Liver (tissue), 8 donors: ENCODE measurements at regions not wholly inside any gene's neighbourhood (a gene's known extent, or its start where the extent isn't known, plus 50 kb on each side); places are given as distances from the start of the nearest gene placed in this dataset.

Experiments
- DNase-seq: peaks from one replicate; pipeline ENCODE4 v3.0.0-alpha.2; 2017; ENCODE audit warnings: low spot score
- H3K27ac ChIP-seq, 2 donors: one replicate each; pipeline ENCODE4 v1.7.0; 2013; ENCODE audit warnings: inconsistent platforms in 2 of 2, low read length in 2 of 2, control low read depth in 1 of 2, low read depth in 1 of 2, mild to moderate bottlenecking in 1 of 2
- H3K27me3 ChIP-seq, 4 donors: one replicate each; pipeline versions ENCODE4 v1.6.1 to v1.7.0; 2013; ENCODE audit warnings: low read length in 3 of 4, inconsistent platforms in 1 of 4, mild to moderate bottlenecking in 1 of 4, moderate library complexity in 1 of 4; ENCODE audit not compliant: control insufficient read depth in 4 of 4, insufficient read depth in 4 of 4
- H3K36me3 ChIP-seq, 4 donors: one replicate each; pipeline versions ENCODE4 v1.6.1 to v1.7.0; 2013; ENCODE audit warnings: low read length in 3 of 4, mild to moderate bottlenecking in 3 of 4, low read depth in 1 of 4, moderate library complexity in 1 of 4; ENCODE audit not compliant: control insufficient read depth in 4 of 4, insufficient read depth in 3 of 4
- H3K4me1 ChIP-seq, 4 donors: one replicate each; pipeline versions ENCODE4 v1.6.1 to v1.7.0; 2013; ENCODE audit warnings: low read length in 3 of 4, mild to moderate bottlenecking in 3 of 4, moderate library complexity in 1 of 4; ENCODE audit not compliant: control insufficient read depth in 4 of 4, insufficient read depth in 4 of 4
- H3K4me3 ChIP-seq, 3 donors: one replicate each; pipeline versions ENCODE4 v1.6.1 to v1.7.0; 2013; ENCODE audit warnings: low read length in 3 of 3, control low read depth in 1 of 3, low read depth in 1 of 3, mild to moderate bottlenecking in 1 of 3
- H3K9ac ChIP-seq, 2 donors: one replicate each; pipeline ENCODE4 v1.7.0; 2013; ENCODE audit warnings: low read length in 2 of 2, mild to moderate bottlenecking in 2 of 2, moderate library complexity in 2 of 2, control low read depth in 1 of 2, low read depth in 1 of 2
- H3K9me3 ChIP-seq, 4 donors: one replicate each; pipeline versions ENCODE4 v1.6.1 to v1.7.0; 2013; ENCODE audit warnings: low read length in 3 of 4; ENCODE audit not compliant: control insufficient read depth in 4 of 4
- CTCF ChIP-seq: fragments of 150-350 bp; IDR thresholded peaks from 2 replicates; pipeline ENCODE4 v1.5.1; 2017; ENCODE audit warnings: improper control_type of control experiment, low read depth, low read length; ENCODE audit not compliant: missing input control
- EGR1 ChIP-seq, 2 donors: IDR thresholded peaks; 2 replicates each; pipeline ENCODE4 v1.6.1; 2016 to 2018; ENCODE audit warnings: antibody characterized with exemption in 2 of 2, low read depth in 2 of 2
- FOXA1 ChIP-seq: IDR thresholded peaks from 2 replicates; pipeline ENCODE4 v1.6.1; 2016; ENCODE audit warnings: antibody characterized with exemption
- FOXA2 ChIP-seq: IDR thresholded peaks from 2 replicates; pipeline ENCODE4 v1.6.1; 2016; ENCODE audit warnings: antibody characterized with exemption
- GABPA ChIP-seq, 2 donors: IDR thresholded peaks in 1 of 2; conservative IDR thresholded peaks in 1 of 2; 2 replicates each; pipeline ENCODE4 v1.6.1; 2016; ENCODE audit warnings: antibody characterized with exemption in 2 of 2, mild to moderate bottlenecking in 1 of 2, moderate library complexity in 1 of 2
- HNF4A ChIP-seq, 2 donors: conservative IDR thresholded peaks; 2 replicates each; pipeline ENCODE4 v1.6.1; 2016; ENCODE audit warnings: antibody characterized with exemption in 2 of 2, mild to moderate bottlenecking in 2 of 2
- HNF4G ChIP-seq: IDR thresholded peaks from 2 replicates; pipeline ENCODE4 v1.6.1; 2016; ENCODE audit warnings: antibody characterized with exemption
- JUND ChIP-seq, 2 donors: IDR thresholded peaks; 2 replicates each; pipeline ENCODE4 v1.6.1; 2016; ENCODE audit warnings: antibody characterized with exemption in 2 of 2
- MAX ChIP-seq: IDR thresholded peaks from 2 replicates; pipeline ENCODE4 v1.6.1; 2016; ENCODE audit warnings: antibody characterized with exemption
- SP1 ChIP-seq: IDR thresholded peaks from 2 replicates; pipeline ENCODE4 v1.6.1; 2018; ENCODE audit warnings: antibody characterized with exemption, mild to moderate bottlenecking
- TAF1 ChIP-seq: conservative IDR thresholded peaks from 2 replicates; pipeline ENCODE4 v1.6.1; 2016; ENCODE audit warnings: antibody characterized with exemption, mild to moderate bottlenecking
- YY1 ChIP-seq: IDR thresholded peaks from 2 replicates; pipeline ENCODE4 v1.6.1; 2016; ENCODE audit warnings: antibody characterized with exemption, mild to moderate bottlenecking
- WGBS: extraction: QIAGEN DNeasy Blood & Tissue Kit; methylation state at CpG from one replicate; pipeline ENCODE4 v1.1.7; 2013; 5-methylcytosine and 5-hydroxymethylcytosine counted together
- TF ChIP-seq, protein P1 (sequence below): IDR thresholded peaks from 2 replicates; pipeline ENCODE4 v1.6.1; 2016; ENCODE audit warnings: antibody characterized with exemption
- TF ChIP-seq, protein P2 (sequence below): IDR thresholded peaks from 2 replicates; pipeline ENCODE4 v1.6.1; 2016; ENCODE audit warnings: antibody characterized with exemption
- TF ChIP-seq, protein P3 (sequence below): IDR thresholded peaks from 2 replicates; pipeline ENCODE4 v1.6.1; 2016; ENCODE audit warnings: antibody characterized with exemption, mild to moderate bottlenecking
- donor health status: healthy.
- donor health status: healthy.
- donor health status: healthy.
- donor health status: healthy.
- donor health status: healthy.

DNA sequence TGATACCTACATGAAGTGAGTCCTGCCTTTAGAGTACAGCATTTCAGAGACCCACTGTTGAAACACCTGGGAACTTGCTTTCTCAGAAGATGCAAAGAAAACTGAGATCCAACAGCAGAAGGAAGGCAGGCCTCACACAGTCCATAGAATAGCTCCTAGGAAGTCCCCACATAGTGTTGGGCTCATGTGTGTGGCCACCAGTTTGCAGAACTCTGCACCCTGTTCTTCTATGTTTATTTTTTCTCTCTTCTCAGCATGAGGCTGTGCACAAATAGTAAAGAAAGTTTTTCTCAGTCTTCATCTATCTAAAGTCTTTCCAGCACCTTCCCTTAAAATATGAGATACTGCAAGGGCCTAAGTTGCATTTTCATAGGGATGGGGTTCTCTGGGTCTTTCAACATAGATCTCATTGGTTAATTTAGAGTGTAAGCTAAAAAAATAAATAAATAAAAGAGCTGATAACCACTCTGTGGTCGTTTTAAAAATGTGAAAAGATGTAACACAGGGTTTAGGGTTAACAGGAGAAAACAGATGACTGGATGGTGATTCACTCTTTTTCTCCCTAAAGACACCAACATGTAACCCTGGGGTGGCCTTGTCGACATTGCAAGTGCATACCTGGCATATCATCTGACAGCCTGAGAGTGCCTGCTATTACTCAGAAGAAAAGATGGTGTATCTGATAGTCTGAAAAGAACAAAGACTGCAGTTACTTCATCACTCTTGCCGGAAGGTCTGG is 94.6 kb downstream of the ZC3H11B start:
- H3K9ac ChIP-seq: no peak overlapping the region
- no peak overlapping the region for H3K27ac ChIP-seq
- H3K9me3 ChIP-seq: no peaks in the 10 kb centered on the region
- H3K4me3 ChIP-seq: no peak overlapping the region
- no peaks in the 10 kb centered on the region for H3K4me1 ChIP-seq
- DNase-seq: no peak
- WGBS: 53% methylated on average over 3 of the region's 3 CpGs
- H3K27me3 ChIP-seq: no peaks in the 10 kb centered on the region
- TF ChIP-seq, protein P1, sequence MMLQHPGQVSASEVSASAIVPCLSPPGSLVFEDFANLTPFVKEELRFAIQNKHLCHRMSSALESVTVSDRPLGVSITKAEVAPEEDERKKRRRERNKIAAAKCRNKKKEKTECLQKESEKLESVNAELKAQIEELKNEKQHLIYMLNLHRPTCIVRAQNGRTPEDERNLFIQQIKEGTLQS: no peak
- TF ChIP-seq JUND (IDR thresholded peaks at IDR 0.05): no peak
- TF ChIP-seq MAX: no peak
- TF ChIP-seq YY1: no peak
- no peak for TF ChIP-seq HNF4G
- no peak for TF ChIP-seq CTCF
- TF ChIP-seq, protein P2, sequence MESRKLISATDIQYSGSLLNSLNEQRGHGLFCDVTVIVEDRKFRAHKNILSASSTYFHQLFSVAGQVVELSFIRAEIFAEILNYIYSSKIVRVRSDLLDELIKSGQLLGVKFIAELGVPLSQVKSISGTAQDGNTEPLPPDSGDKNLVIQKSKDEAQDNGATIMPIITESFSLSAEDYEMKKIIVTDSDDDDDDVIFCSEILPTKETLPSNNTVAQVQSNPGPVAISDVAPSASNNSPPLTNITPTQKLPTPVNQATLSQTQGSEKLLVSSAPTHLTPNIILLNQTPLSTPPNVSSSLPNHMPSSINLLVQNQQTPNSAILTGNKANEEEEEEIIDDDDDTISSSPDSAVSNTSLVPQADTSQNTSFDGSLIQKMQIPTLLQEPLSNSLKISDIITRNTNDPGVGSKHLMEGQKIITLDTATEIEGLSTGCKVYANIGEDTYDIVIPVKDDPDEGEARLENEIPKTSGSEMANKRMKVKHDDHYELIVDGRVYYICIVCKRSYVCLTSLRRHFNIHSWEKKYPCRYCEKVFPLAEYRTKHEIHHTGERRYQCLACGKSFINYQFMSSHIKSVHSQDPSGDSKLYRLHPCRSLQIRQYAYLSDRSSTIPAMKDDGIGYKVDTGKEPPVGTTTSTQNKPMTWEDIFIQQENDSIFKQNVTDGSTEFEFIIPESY: no peak
- TF ChIP-seq FOXA1: no peak
- no peak for TF ChIP-seq TAF1
- TF ChIP-seq HNF4A (conservative IDR thresholded peaks at IDR 0.05): no peak
- TF ChIP-seq, protein P3, sequence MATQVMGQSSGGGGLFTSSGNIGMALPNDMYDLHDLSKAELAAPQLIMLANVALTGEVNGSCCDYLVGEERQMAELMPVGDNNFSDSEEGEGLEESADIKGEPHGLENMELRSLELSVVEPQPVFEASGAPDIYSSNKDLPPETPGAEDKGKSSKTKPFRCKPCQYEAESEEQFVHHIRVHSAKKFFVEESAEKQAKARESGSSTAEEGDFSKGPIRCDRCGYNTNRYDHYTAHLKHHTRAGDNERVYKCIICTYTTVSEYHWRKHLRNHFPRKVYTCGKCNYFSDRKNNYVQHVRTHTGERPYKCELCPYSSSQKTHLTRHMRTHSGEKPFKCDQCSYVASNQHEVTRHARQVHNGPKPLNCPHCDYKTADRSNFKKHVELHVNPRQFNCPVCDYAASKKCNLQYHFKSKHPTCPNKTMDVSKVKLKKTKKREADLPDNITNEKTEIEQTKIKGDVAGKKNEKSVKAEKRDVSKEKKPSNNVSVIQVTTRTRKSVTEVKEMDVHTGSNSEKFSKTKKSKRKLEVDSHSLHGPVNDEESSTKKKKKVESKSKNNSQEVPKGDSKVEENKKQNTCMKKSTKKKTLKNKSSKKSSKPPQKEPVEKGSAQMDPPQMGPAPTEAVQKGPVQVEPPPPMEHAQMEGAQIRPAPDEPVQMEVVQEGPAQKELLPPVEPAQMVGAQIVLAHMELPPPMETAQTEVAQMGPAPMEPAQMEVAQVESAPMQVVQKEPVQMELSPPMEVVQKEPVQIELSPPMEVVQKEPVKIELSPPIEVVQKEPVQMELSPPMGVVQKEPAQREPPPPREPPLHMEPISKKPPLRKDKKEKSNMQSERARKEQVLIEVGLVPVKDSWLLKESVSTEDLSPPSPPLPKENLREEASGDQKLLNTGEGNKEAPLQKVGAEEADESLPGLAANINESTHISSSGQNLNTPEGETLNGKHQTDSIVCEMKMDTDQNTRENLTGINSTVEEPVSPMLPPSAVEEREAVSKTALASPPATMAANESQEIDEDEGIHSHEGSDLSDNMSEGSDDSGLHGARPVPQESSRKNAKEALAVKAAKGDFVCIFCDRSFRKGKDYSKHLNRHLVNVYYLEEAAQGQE: no peak
- TF ChIP-seq EGR1 (IDR thresholded peaks at IDR 0.05; ENCODE audit: low read depth in 2 of 2): no peak
- no peak for TF ChIP-seq GABPA (IDR thresholded peaks at IDR 0.05 in 1 of 2, conservative IDR thresholded peaks at IDR 0.05 in 1 of 2)
- H3K36me3 ChIP-seq: no peaks in the 10 kb centered on the region

- 79% methylated on average over 3 of the region's 3 CpGs for WGBS
- H3K9ac ChIP-seq: no peak overlapping the region
- H3K27ac ChIP-seq: no peak overlapping the region
- H3K36me3 ChIP-seq: no peaks in the 10 kb centered on the region
- H3K27me3 ChIP-seq: no peaks in the 10 kb centered on the region
- no peaks in the 10 kb centered on the region for H3K4me1 ChIP-seq
- H3K4me3 ChIP-seq: no peak overlapping the region
- no peaks in the 10 kb centered on the region for H3K9me3 ChIP-seq
- TF ChIP-seq SP1 (no peak), FOXA2 (no peak)
- no peak for DNase-seq
These were observed 95.9 kb downstream of the ZC3H11B start for GRCh38 chr1:219517031-219517430.
